H1 (cell line): ENCODE measurements at regions not wholly inside any gene's neighbourhood (a gene's known extent, or its start where the extent isn't known, plus 50 kb on each side); places are given as distances from the start of the nearest gene placed in this dataset.

Experiments
- CEBPB ChIP-seq: IDR thresholded peaks from 2 replicates; pipeline ENCODE4 v1.6.1; 2012; ENCODE audit warnings: low read depth, low read length
- CHD7 ChIP-seq: fragments of 300-600 bp; sonication (generic); IDR thresholded peaks from 2 replicates; pipeline ENCODE4 v1.7.1; 2012; ENCODE audit warnings: low read length, moderate library complexity, mild to moderate bottlenecking, inconsistent platforms; ENCODE audit not compliant: insufficient replicate concordance
- EGR1 ChIP-seq: IDR thresholded peaks from 2 replicates; pipeline ENCODE4 v1.6.1; 2011; ENCODE audit warnings: low read depth, low read length, borderline replicate concordance
- NANOG ChIP-seq: IDR thresholded peaks from 2 replicates; pipeline ENCODE4 v1.6.1; 2011; ENCODE audit warnings: low read length, low read depth, mild to moderate bottlenecking, inconsistent platforms; ENCODE audit not compliant: insufficient read depth, poor library complexity, severe bottlenecking
- NRF1 ChIP-seq: IDR thresholded peaks from 2 replicates; pipeline ENCODE4 v1.6.1; 2011; ENCODE audit warnings: mild to moderate bottlenecking, low read depth, low read length, improper control_type of control experiment
- PHF8 ChIP-seq: fragments of 200-600 bp; sonication (generic); conservative IDR thresholded peaks from 2 replicates; pipeline ENCODE4 v1.7.1; 2012; ENCODE audit warnings: low read depth, mild to moderate bottlenecking, inconsistent platforms, low read length, moderate library complexity

GRCh38 chr11:103832762-103833161, 203.7 kb upstream of the DDI1 start (continued):
- TF ChIP-seq CHD7 (no peak), NRF1 (no peak), PHF8 (no peak), CEBPB (no peak), NANOG (no peak), EGR1 (no peak)
